Colonic mucosa (tissue), 4 donors: ENCODE measurements at regions not wholly inside any gene's neighbourhood (a gene's known extent, or its start where the extent isn't known, plus 50 kb on each side); places are given as distances from the start of the nearest gene placed in this dataset.

Experiments
- DNase-seq: peaks from one replicate; pipeline ENCODE4 v3.0.0-alpha.2; 2020
- H3K27ac ChIP-seq: fragments of 200-600 bp; one replicate; pipeline ENCODE4 v1.8.0; 2021
- H3K27me3 ChIP-seq: fragments of 200-600 bp; one replicate; pipeline ENCODE4 v1.8.0; 2021
- H3K36me3 ChIP-seq: fragments of 200-600 bp; one replicate; pipeline ENCODE4 v1.8.0; 2021
- H3K4me1 ChIP-seq: fragments of 200-600 bp; one replicate; pipeline ENCODE4 v1.8.0; 2021; ENCODE audit warnings: mild to moderate bottlenecking
- H3K4me3 ChIP-seq: fragments of 200-600 bp; one replicate; pipeline ENCODE4 v1.8.0; 2021
- H3K9ac ChIP-seq, 2 donors: one replicate each; pipeline ENCODE4 v1.7.0; 2013; ENCODE audit warnings: control low read depth in 2 of 2, low read depth in 2 of 2, low read length in 2 of 2
- H3K9me3 ChIP-seq: fragments of 200-600 bp; one replicate; pipeline ENCODE4 v1.8.0; 2021
- intact Hi-C: fragments of 100-400 bp; cut with DNase I; formaldehyde crosslinking; loops from one replicate; pipeline ENCODE4 v1.14.1; 2022
- TF ChIP-seq, protein P1 (sequence below): fragments of 200-600 bp; IDR thresholded peaks from one replicate; pipeline ENCODE4 v1.8.0; 2022; ENCODE audit warnings: antibody characterized with exemption, mild to moderate bottlenecking
- donor health status: healthy.
- donor health status: DM: no; HTN: no; CAD: no.
- donor health status: DM: no; HTN: no; CAD: no.

DNA sequence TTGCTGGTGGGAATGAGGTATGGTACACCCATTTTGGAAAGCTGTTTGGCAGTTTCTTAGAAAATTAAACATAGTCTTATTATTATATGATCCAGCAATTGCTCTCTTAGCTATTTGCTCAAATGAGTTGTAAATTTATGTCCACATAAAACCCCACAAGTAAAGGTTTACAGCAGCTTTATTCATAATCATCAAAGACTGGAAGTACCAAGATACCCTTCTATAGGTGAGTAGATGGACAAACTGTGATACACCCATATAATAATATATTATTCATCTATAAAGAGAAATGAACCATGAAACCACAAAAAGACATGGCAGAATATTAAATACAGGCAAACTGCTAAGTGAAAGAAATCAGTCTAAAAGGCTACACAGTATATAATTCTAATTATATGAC, 344.7 kb upstream of the CDIN1 start:
- Histone ChIP-seq H3K27me3 (no peaks in the 10 kb centered on the region), H3K9me3 (no peaks in the 10 kb centered on the region), H3K27ac (no peak overlapping the region), H3K4me1 (no peaks in the 10 kb centered on the region), H3K9ac (no peak overlapping the region), H3K4me3 (no peak overlapping the region), H3K36me3 (no peaks in the 10 kb centered on the region)
- no peak for DNase-seq
- TF ChIP-seq, protein P1, sequence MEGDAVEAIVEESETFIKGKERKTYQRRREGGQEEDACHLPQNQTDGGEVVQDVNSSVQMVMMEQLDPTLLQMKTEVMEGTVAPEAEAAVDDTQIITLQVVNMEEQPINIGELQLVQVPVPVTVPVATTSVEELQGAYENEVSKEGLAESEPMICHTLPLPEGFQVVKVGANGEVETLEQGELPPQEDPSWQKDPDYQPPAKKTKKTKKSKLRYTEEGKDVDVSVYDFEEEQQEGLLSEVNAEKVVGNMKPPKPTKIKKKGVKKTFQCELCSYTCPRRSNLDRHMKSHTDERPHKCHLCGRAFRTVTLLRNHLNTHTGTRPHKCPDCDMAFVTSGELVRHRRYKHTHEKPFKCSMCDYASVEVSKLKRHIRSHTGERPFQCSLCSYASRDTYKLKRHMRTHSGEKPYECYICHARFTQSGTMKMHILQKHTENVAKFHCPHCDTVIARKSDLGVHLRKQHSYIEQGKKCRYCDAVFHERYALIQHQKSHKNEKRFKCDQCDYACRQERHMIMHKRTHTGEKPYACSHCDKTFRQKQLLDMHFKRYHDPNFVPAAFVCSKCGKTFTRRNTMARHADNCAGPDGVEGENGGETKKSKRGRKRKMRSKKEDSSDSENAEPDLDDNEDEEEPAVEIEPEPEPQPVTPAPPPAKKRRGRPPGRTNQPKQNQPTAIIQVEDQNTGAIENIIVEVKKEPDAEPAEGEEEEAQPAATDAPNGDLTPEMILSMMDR = no peak
- intact Hi-C loops = no loop called here

DNA sequence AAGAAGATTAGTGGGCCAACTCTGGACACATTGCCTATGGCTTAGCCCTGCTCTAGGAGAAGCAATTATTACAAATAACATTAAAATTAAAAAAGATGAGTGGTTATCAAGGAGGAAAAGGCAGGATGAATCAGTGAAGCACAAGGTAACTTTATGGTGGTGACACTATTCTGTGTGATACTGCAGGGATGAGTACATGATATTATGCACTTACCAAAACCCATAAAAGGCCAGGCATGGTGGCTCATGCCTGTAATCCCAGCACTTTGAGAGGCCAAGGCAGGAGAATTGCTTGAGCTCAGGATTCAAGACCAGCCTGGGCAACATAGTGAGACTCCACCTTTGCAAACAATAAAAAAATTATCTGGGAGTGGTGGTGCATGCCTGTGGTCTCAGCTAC, 344.3 kb upstream of the CDIN1 start:
- H3K27me3 ChIP-seq = no peaks in the 10 kb centered on the region

GRCh38 chr15:36239509-36239908, 339.9 kb upstream of the CDIN1 start:
- no peaks in the 10 kb centered on the region for H3K9me3 ChIP-seq
- no peaks in the 10 kb centered on the region for H3K27me3 ChIP-seq
- no peak overlapping the region for H3K4me3 ChIP-seq
- no peak for DNase-seq
- TF ChIP-seq, protein P1 = no peak
- H3K27ac ChIP-seq = no peak overlapping the region
- no peaks in the 10 kb centered on the region for H3K4me1 ChIP-seq
- H3K9ac ChIP-seq = no peak overlapping the region
- no peaks in the 10 kb centered on the region for H3K36me3 ChIP-seq
- intact Hi-C loops = no loop called here

More for the DNA sequence above, 344.3 kb upstream of the CDIN1 start:
- intact Hi-C loops = no loop called here
- no peak for DNase-seq
- TF ChIP-seq, protein P1 = no peak
- H3K9me3 ChIP-seq = no peaks in the 10 kb centered on the region
- no peak overlapping the region for H3K27ac ChIP-seq
- H3K36me3 ChIP-seq = no peaks in the 10 kb centered on the region
- no peaks in the 10 kb centered on the region for H3K4me1 ChIP-seq
- H3K9ac ChIP-seq = no peak overlapping the region
- H3K4me3 ChIP-seq = no peak overlapping the region

DNA sequence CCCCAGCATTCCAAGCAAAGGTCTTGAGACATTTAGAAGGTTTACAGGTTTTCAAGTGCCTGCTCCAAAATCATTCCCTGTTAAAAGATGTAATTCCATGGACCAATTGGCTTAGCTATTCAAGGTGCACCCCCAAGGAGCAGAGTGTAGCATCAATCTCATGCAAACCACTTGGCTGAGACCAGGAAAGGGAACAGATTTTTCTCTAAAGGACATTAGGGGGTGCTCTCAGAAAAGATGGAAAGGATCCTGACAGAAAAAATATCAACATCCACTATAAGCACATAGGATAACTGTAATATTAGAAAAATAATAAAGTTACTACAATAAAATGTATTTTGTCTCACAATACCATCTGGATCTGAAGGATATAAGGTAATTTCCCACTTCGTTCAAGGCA, 328.0 kb upstream of the CDIN1 start:
- no peaks in the 10 kb centered on the region for H3K4me1 ChIP-seq
- TF ChIP-seq, protein P1 = no peak
- no peaks in the 10 kb centered on the region for H3K27me3 ChIP-seq
- no peak overlapping the region for H3K27ac ChIP-seq
- no peak overlapping the region for H3K4me3 ChIP-seq
- H3K36me3 ChIP-seq = no peaks in the 10 kb centered on the region
- H3K9ac ChIP-seq = no peak overlapping the region
- intact Hi-C loops = no loop called here
- H3K9me3 ChIP-seq = no peaks in the 10 kb centered on the region
- no peak for DNase-seq

- H3K36me3 ChIP-seq = no peaks in the 10 kb centered on the region
- no peak overlapping the region for H3K4me3 ChIP-seq
- intact Hi-C loops = no loop called here
- no peak overlapping the region for H3K27ac ChIP-seq
- DNase-seq = no peak
- H3K9ac ChIP-seq = no peak overlapping the region
- TF ChIP-seq, protein P1 = no peak
- no peaks in the 10 kb centered on the region for H3K4me1 ChIP-seq
- no peaks in the 10 kb centered on the region for H3K9me3 ChIP-seq
- H3K27me3 ChIP-seq = no peaks in the 10 kb centered on the region
These were observed 327.2 kb upstream of the CDIN1 start for GRCh38 chr15:36252146-36252711.
